Mesendoderm (in vitro differentiated cells): ENCODE measurements at regions not wholly inside any gene's neighbourhood (a gene's known extent, or its start where the extent isn't known, plus 50 kb on each side); places are given as distances from the start of the nearest gene placed in this dataset.
A peak's percentile ranks its signal among the peaks of the same experiment; 100 is the strongest.

Source experiments
- DNase-seq: peaks from one replicate; pipeline ENCODE4 v3.0.0; 2013
- H2AK5ac ChIP-seq: 2 replicates; pipeline ENCODE4 v1.6.1; 2013; ENCODE audit warnings: low read length, inconsistent platforms
- H2BK120ac ChIP-seq: 2 replicates; pipeline ENCODE4 v1.6.1; 2013; ENCODE audit warnings: low read depth, mild to moderate bottlenecking, low read length, moderate library complexity, mixed read lengths
- H2BK15ac ChIP-seq: replicated peaks from 2 replicates; pipeline ENCODE4 v1.6.1; 2013; ENCODE audit warnings: low read depth, mild to moderate bottlenecking, moderate library complexity
- H2BK5ac ChIP-seq: 2 replicates; pipeline ENCODE4 v1.6.1; 2013; ENCODE audit warnings: low read length, inconsistent platforms
- H3K18ac ChIP-seq: 2 replicates; pipeline ENCODE4 v1.6.1; 2013; ENCODE audit warnings: mild to moderate bottlenecking, low read length, mixed read lengths
- H3K23ac ChIP-seq: one replicate; pipeline ENCODE4 v1.6.1; 2013; ENCODE audit warnings: low read length
- H3K27ac ChIP-seq: 2 replicates; pipeline ENCODE4 v1.5.1; 2013; ENCODE audit warnings: low read depth, mild to moderate bottlenecking, inconsistent platforms, low read length, moderate library complexity
- H3K27me3 ChIP-seq: 2 replicates; pipeline ENCODE4 v1.6.1; 2013; ENCODE audit warnings: low read length, control low read depth, mild to moderate bottlenecking, inconsistent platforms; ENCODE audit not compliant: insufficient read depth, poor library complexity
- H3K36me3 ChIP-seq: 2 replicates; pipeline ENCODE4 v1.6.1; 2013; ENCODE audit warnings: low read length, inconsistent platforms; ENCODE audit not compliant: control insufficient read depth, insufficient read depth
- H3K4ac ChIP-seq: one replicate; pipeline ENCODE4 v1.6.1; 2013; ENCODE audit warnings: low read depth, mild to moderate bottlenecking, low read length, moderate library complexity
- H3K4me1 ChIP-seq: 2 replicates; pipeline ENCODE4 v1.6.1; 2013; ENCODE audit warnings: low read depth, low read length, inconsistent platforms; ENCODE audit not compliant: control insufficient read depth
- H3K4me2 ChIP-seq: 2 replicates; pipeline ENCODE4 v1.6.1; 2013; ENCODE audit warnings: low read length
- H3K4me3 ChIP-seq: 2 replicates; pipeline ENCODE4 v1.5.1; 2013; ENCODE audit warnings: mild to moderate bottlenecking, low read length
- H3K56ac ChIP-seq: one replicate; pipeline ENCODE4 v1.6.1; 2013; ENCODE audit warnings: low read length
- H3K79me1 ChIP-seq: 2 replicates; pipeline ENCODE4 v1.6.1; 2013; ENCODE audit warnings: low read length, inconsistent platforms
- H3K79me2 ChIP-seq: 2 replicates; pipeline ENCODE4 v1.6.1; 2013; ENCODE audit warnings: mild to moderate bottlenecking, low read length; ENCODE audit not compliant: control insufficient read depth, insufficient read depth
- H3K9ac ChIP-seq: 2 replicates; pipeline ENCODE4 v1.6.1; 2013; ENCODE audit warnings: low read length, inconsistent platforms
- H4K5ac ChIP-seq: one replicate; pipeline ENCODE4 v1.6.1; 2013; ENCODE audit warnings: low read length
- H4K8ac ChIP-seq: one replicate; pipeline ENCODE4 v1.6.1; 2013; ENCODE audit warnings: low read depth, mild to moderate bottlenecking, control low read depth, low read length, moderate library complexity
- WGBS: extraction: QIAGEN DNeasy Blood & Tissue Kit; methylation state at CpG from one replicate; pipeline ENCODE4 v1.1.7; 2013; ENCODE audit warnings: low lambda C conversion rate, missing lambda C conversion rate; ENCODE audit not compliant: insufficient coverage; ENCODE audit errors: extremely low coverage; 5-methylcytosine and 5-hydroxymethylcytosine counted together

DNA sequence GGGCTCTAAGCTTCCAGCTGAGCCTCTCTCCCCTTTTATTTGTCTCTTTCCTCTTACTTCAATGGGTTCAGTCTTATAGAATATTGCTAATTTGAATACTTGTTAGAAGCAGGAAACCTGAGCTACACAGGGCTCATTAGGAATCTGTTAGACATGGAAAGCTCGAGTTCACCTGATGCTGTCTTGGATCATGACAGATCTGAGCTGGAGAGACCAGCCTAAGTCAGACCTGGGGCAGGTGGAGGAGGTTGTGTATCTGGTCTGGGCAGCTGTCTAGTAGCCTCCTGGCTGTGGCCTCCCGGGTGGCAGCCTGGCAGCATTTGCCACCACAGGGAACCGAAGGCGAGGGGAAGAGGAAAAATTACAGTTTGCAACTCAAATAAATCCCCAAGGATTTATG lies 185.9 kb downstream of the ICOS start:
- no peaks in the 10 kb centered on the region for H3K27me3 ChIP-seq
- no peaks in the 10 kb centered on the region for H3K4me1 ChIP-seq
- no peak overlapping the region for H3K23ac ChIP-seq
- no peak overlapping the region for H3K4me3 ChIP-seq
- no peak overlapping the region for H3K56ac ChIP-seq
- no peak overlapping the region for H4K8ac ChIP-seq
- no peak overlapping the region for H4K5ac ChIP-seq
- no peaks in the 10 kb centered on the region for H3K79me1 ChIP-seq
- no peak overlapping the region for H3K27ac ChIP-seq
- H2AK5ac ChIP-seq, result no peak overlapping the region
- no peak overlapping the region for H3K4me2 ChIP-seq
- H3K18ac ChIP-seq, result no peak overlapping the region
- no CpG with 5 or more reads among the region's 4 CpGs for WGBS
- H3K36me3 ChIP-seq, result no peaks in the 10 kb centered on the region
- H3K4ac ChIP-seq, result no peak overlapping the region
- DNase-seq, result no peak
- no peak overlapping the region for H2BK120ac ChIP-seq
- no peak overlapping the region for H2BK5ac ChIP-seq
- H2BK15ac ChIP-seq, result no peak overlapping the region
- no peaks in the 10 kb centered on the region for H3K79me2 ChIP-seq
- no peak overlapping the region for H3K9ac ChIP-seq

DNA sequence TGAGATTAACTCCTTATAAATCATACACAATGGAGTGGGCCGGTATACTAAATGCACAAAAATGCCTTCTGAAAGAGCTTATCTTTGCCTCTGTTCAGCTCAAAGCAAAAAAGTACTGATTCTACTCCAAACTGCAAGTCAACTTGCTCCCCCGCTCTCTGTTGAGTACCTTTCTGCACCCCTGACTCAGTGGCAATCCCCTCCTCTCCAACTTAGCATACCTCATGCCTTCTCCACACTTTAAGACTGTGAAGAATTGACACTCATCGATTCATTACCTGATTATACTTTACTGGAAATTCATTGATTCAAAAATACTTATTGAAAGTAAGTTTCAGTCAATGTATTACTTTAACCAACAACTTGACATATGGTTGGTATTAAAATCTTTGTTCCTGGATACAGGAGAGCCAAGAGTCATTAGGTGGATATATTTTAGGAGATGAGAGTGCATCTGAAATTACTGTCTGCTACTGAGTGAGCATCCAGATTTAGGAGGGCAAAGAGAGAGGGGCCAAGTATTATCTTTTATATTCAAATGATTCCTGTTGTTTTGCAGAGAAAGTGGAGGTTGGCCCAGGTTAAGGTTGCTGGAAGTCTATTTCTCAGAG lies 187.7 kb downstream of the ICOS start:
- no peaks in the 10 kb centered on the region for H3K27me3 ChIP-seq

DNA sequence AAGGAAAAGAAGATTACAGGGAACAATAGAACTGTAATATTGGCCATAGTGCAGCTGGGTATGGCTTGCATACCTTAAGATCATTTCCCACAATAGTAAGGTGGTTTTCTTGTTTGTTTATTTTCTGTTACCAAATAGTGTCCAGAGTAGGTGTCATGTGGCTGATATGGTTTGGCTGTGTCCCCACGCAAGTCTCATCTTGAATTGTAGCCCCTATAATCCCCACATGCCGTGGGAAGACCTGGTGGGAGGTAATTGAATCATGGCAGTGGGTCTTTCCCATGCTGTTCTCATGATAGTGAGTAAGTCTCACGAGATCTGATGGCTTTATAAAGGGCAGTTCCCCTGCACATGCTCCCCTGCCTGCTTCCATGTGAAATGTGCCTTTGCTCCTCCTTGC lies 190.1 kb downstream of the ICOS start:
- Histone ChIP-seq H3K36me3 (no peaks in the 10 kb centered on the region), H3K4ac (no peak overlapping the region), H4K8ac (no peak overlapping the region), H3K27ac (no peak overlapping the region), H3K79me1 (no peaks in the 10 kb centered on the region), H3K56ac (no peak overlapping the region), H3K4me1 (no peaks in the 10 kb centered on the region), H3K9ac (no peak overlapping the region), H2BK120ac (no peak overlapping the region), H3K18ac (no peak overlapping the region), H3K4me3 (no peak overlapping the region), H2BK15ac (no peak overlapping the region), H3K4me2 (no peak overlapping the region), H4K5ac (no peak overlapping the region), H2BK5ac (no peak overlapping the region), H3K23ac (no peak overlapping the region), H3K79me2 (no peaks in the 10 kb centered on the region), H3K27me3 (no peaks in the 10 kb centered on the region), H2AK5ac (no peak overlapping the region)
- WGBS, result no CpG with 5 or more reads among the region's 3 CpGs
- no peak for DNase-seq

More for the DNA sequence above, 187.7 kb downstream of the ICOS start:
- no peaks in the 10 kb centered on the region for H3K79me1 ChIP-seq
- H4K5ac ChIP-seq, result no peak overlapping the region
- no peaks in the 10 kb centered on the region for H3K4me1 ChIP-seq
- no peak overlapping the region for H3K56ac ChIP-seq
- no peak overlapping the region for H3K18ac ChIP-seq
- peak overlapping the region; percentile 55 for H3K4ac ChIP-seq
- no peak overlapping the region for H2BK15ac ChIP-seq
- H3K4me3 ChIP-seq, result no peak overlapping the region
- no peak overlapping the region for H2BK120ac ChIP-seq
- DNase-seq, result no peak
- H3K23ac ChIP-seq, result no peak overlapping the region
- no peak overlapping the region for H4K8ac ChIP-seq
- no peaks in the 10 kb centered on the region for H3K36me3 ChIP-seq
- H3K9ac ChIP-seq, result no peak overlapping the region
- WGBS, result no CpG with 5 or more reads among the region's 3 CpGs
- H2BK5ac ChIP-seq, result no peak overlapping the region
- H3K79me2 ChIP-seq, result no peaks in the 10 kb centered on the region
- H3K27ac ChIP-seq, result no peak overlapping the region
- no peak overlapping the region for H2AK5ac ChIP-seq
- H3K4me2 ChIP-seq, result no peak overlapping the region

DNA sequence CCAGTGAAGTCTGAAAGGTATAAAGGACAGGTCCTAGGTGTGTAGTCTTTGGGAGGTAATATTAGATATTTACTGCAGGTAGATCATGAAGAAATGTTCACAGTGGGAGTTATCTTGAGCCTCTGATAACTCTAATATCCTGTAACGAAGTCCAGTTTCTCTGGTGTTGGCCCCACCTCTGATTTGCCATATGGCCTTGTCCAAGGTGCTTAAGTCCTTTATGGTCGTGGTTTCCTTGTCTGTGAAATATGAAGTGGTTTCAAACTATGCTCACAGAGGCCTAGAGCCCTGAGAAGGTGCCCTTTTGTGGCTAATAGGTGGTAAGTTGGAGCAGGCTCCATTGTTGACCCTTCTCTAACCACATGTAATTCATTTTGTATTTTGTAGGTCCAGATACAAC lies 190.7 kb downstream of the ICOS start:
- no peaks in the 10 kb centered on the region for H3K4me1 ChIP-seq
- no peak overlapping the region for H2BK120ac ChIP-seq
- no peaks in the 10 kb centered on the region for H3K79me1 ChIP-seq
- no peak overlapping the region for H3K4me3 ChIP-seq
- no peak overlapping the region for H3K56ac ChIP-seq
- H3K79me2 ChIP-seq, result no peaks in the 10 kb centered on the region
- no CpG with 5 or more reads among the region's 2 CpGs for WGBS
- H3K27ac ChIP-seq, result no peak overlapping the region
- no peak for DNase-seq
- no peak overlapping the region for H2AK5ac ChIP-seq
- no peaks in the 10 kb centered on the region for H3K36me3 ChIP-seq
- no peak overlapping the region for H3K4me2 ChIP-seq
- no peak overlapping the region for H2BK15ac ChIP-seq
- H3K9ac ChIP-seq, result no peak overlapping the region
- H3K18ac ChIP-seq, result no peak overlapping the region
- H2BK5ac ChIP-seq, result no peak overlapping the region
- H4K8ac ChIP-seq, result no peak overlapping the region
- H3K27me3 ChIP-seq, result no peaks in the 10 kb centered on the region
- no peak overlapping the region for H4K5ac ChIP-seq
- H3K23ac ChIP-seq, result no peak overlapping the region
- no peak overlapping the region for H3K4ac ChIP-seq

DNA sequence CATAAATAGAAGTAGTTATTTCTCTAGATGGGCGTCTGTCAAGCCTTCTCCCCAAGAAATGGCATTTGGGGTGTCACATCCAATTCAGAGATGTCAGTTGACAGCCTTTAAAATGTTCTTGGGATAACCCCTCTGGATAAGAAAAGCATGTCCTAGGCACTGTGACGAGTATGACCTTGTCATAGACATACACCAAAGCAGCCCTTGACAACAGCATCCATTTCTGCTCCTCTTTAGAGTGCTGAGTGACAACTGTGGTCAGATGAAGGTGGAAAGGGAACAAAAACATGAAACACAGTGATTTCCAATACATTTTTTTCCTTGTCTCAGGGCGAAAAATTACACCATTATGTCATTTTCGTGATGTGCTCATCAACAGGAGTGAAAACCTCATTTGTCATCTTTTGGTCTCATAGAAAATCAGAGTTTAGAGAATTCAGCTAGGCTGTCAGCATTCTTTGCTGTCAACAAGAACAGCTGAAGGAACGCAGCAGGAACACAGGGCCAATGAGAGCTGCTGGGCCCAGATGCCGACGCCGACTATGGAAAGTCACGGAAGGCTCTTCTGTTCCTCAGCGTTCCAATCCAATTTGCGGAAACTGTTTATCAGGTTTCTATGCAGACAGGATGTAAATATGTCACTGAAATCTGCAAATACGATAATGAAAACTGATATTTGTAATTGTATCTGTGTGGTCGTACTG lies 193.2 kb downstream of the ICOS start:
- Histone ChIP-seq H3K4me3 (no peak overlapping the region), H3K27ac (no peak overlapping the region), H3K18ac (no peak overlapping the region), H3K27me3 (no peaks in the 10 kb centered on the region), H4K5ac (no peak overlapping the region), H3K79me2 (no peaks in the 10 kb centered on the region), H3K36me3 (no peaks in the 10 kb centered on the region), H3K9ac (no peak overlapping the region), H3K4me2 (no peak overlapping the region), H3K23ac (no peak overlapping the region), H3K79me1 (no peaks in the 10 kb centered on the region), H3K4me1 (no peaks in the 10 kb centered on the region), H3K56ac (no peak overlapping the region), H2BK15ac (no peak overlapping the region), H4K8ac (no peak overlapping the region), H3K4ac (no peak overlapping the region), H2BK120ac (no peak overlapping the region), H2BK5ac (no peak overlapping the region), H2AK5ac (no peak overlapping the region)
- no CpG with 5 or more reads among the region's 13 CpGs for WGBS
- no peak for DNase-seq

DNA sequence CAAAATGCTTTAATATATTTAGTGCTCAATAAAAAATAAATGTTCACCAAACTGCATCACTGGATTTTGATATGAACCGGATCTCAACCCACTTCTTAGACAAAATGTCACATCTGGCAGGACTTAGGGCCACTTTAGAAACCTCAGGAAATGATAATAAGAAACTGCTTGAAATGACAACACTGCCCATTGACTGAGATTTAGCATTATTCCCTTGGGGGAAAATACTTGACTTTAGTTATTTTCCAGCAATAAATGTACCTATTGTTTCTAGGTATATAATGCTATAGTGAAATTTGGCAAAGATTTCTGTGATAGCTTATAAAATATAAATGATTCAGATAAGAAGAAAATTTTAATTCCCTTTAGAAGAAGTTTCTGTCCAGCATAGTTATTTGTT lies 195.1 kb downstream of the ICOS start:
- Histone ChIP-seq H3K18ac (no peak overlapping the region), H3K4ac (no peak overlapping the region), H4K5ac (no peak overlapping the region), H3K36me3 (no peaks in the 10 kb centered on the region), H3K23ac (no peak overlapping the region), H3K4me1 (no peaks in the 10 kb centered on the region), H3K9ac (no peak overlapping the region), H2BK120ac (no peak overlapping the region), H2AK5ac (no peak overlapping the region), H2BK5ac (no peak overlapping the region), H3K4me3 (no peak overlapping the region), H3K27me3 (no peaks in the 10 kb centered on the region), H3K79me1 (no peaks in the 10 kb centered on the region), H3K56ac (no peak overlapping the region), H2BK15ac (no peak overlapping the region), H4K8ac (no peak overlapping the region), H3K27ac (no peak overlapping the region), H3K79me2 (no peaks in the 10 kb centered on the region), H3K4me2 (no peak overlapping the region)
- DNase-seq, result no peak
- no CpG with 5 or more reads among the region's 1 CpG for WGBS
